Neural cell (in vitro differentiated cells): ENCODE measurements at regions not wholly inside any gene's neighbourhood (a gene's known extent, or its start where the extent isn't known, plus 50 kb on each side); places are given as distances from the start of the nearest gene placed in this dataset.

ENCODE experiments used
- CTCF ChIP-seq: fragments of 450-650 bp; IDR thresholded peaks from 2 replicates; pipeline ENCODE4 v1.5.1; 2014; ENCODE audit warnings: antibody characterized with exemption, mild to moderate bottlenecking, moderate library complexity; ENCODE audit not compliant: poor library complexity, severe bottlenecking
- EP300 ChIP-seq: fragments of 450-650 bp; conservative IDR thresholded peaks from 2 replicates; pipeline ENCODE4 v1.6.1; 2014; ENCODE audit warnings: antibody characterized with exemption, mild to moderate bottlenecking, moderate library complexity; ENCODE audit not compliant: poor library complexity, severe bottlenecking
- EZH2 ChIP-seq: fragments of 200-600, 300-800 bp; shearing (Covaris generic), sonication (generic); IDR thresholded peaks from 2 replicates; pipeline ENCODE4 v1.6.1; 2014; ENCODE audit warnings: antibody characterized with exemption, low read length, borderline replicate concordance, mild to moderate bottlenecking; ENCODE audit not compliant: insufficient read depth, poor library complexity, severe bottlenecking
- POLR2AphosphoS5 ChIP-seq: IDR thresholded peaks from 2 replicates; pipeline ENCODE4 v1.6.1; 2012
- RAD21 ChIP-seq: fragments of 450-650 bp; conservative IDR thresholded peaks from 2 replicates; pipeline ENCODE4 v1.6.1; 2014; ENCODE audit warnings: antibody characterized with exemption, mild to moderate bottlenecking, moderate library complexity
- TAF1 ChIP-seq: IDR thresholded peaks from 2 replicates; pipeline ENCODE4 v1.6.1; 2012; ENCODE audit warnings: low read depth

- TF ChIP-seq CTCF (no peak), POLR2AphosphoS5 (no peak), EZH2 (no peak), TAF1 (no peak), RAD21 (no peak), EP300 (no peak)
Measured at GRCh38 chr10:118116715-118117449, 70.1 kb upstream of the RAB11FIP2 start.
